ENCODE measurements at regions not wholly inside any gene's neighbourhood (a gene's known extent, or its start where the extent isn't known, plus 50 kb on each side); places are given as distances from the start of the nearest gene placed in this dataset.

- DNase-seq, result no peak
These were observed 109.9 kb upstream of the ID2 start for GRCh38 chr2:8571792-8572499.

GRCh38 chr2:8572712-8573233 is 109.1 kb upstream of the ID2 start:
- H3K4me1 Mint-ChIP-seq (ENCODE audit: low read depth), result peaks cover 14% of the 10 kb centered on the region
- H3K27me3 Mint-ChIP-seq (ENCODE audit: insufficient read depth), result peaks cover 13% of the 10 kb centered on the region
- H3K9me3 Mint-ChIP-seq, result no peaks in the 10 kb centered on the region
- no peak overlapping the region for H3K4me3 Mint-ChIP-seq
- no peak overlapping the region for H3K27ac Mint-ChIP-seq
- TF ChIP-seq, protein P1, sequence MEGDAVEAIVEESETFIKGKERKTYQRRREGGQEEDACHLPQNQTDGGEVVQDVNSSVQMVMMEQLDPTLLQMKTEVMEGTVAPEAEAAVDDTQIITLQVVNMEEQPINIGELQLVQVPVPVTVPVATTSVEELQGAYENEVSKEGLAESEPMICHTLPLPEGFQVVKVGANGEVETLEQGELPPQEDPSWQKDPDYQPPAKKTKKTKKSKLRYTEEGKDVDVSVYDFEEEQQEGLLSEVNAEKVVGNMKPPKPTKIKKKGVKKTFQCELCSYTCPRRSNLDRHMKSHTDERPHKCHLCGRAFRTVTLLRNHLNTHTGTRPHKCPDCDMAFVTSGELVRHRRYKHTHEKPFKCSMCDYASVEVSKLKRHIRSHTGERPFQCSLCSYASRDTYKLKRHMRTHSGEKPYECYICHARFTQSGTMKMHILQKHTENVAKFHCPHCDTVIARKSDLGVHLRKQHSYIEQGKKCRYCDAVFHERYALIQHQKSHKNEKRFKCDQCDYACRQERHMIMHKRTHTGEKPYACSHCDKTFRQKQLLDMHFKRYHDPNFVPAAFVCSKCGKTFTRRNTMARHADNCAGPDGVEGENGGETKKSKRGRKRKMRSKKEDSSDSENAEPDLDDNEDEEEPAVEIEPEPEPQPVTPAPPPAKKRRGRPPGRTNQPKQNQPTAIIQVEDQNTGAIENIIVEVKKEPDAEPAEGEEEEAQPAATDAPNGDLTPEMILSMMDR (IDR thresholded peaks at IDR 0.05), result no peak
- DNase-seq, result no peak
- H3K36me3 Mint-ChIP-seq (ENCODE audit: low read depth), result no peaks in the 10 kb centered on the region

More at GRCh38 chr2:8571792-8572499, 109.9 kb upstream of the ID2 start:
- Mint-ChIP-seq H3K27me3 (ENCODE audit: insufficient read depth) (peaks cover 16% of the 10 kb centered on the region), H3K4me1 (ENCODE audit: low read depth) (peaks cover 14% of the 10 kb centered on the region), H3K27ac (no peak overlapping the region), H3K36me3 (ENCODE audit: low read depth) (no peaks in the 10 kb centered on the region), H3K9me3 (no peaks in the 10 kb centered on the region), H3K4me3 (no peak overlapping the region)
- TF ChIP-seq, protein P1 (IDR thresholded peaks at IDR 0.05), result no peak

GRCh38 chr2:8573234-8573941 is 108.5 kb upstream of the ID2 start:
- peaks cover 13% of the 10 kb centered on the region for H3K27me3 Mint-ChIP-seq (ENCODE audit: insufficient read depth)
- TF ChIP-seq, protein P1 (IDR thresholded peaks at IDR 0.05), result no peak
- DNase-seq, result no peak
- H3K4me1 Mint-ChIP-seq (ENCODE audit: low read depth), result peaks cover 14% of the 10 kb centered on the region
- no peak overlapping the region for H3K27ac Mint-ChIP-seq
- no peaks in the 10 kb centered on the region for H3K36me3 Mint-ChIP-seq (ENCODE audit: low read depth)
- H3K9me3 Mint-ChIP-seq, result no peaks in the 10 kb centered on the region
- no peak overlapping the region for H3K4me3 Mint-ChIP-seq

DNA sequence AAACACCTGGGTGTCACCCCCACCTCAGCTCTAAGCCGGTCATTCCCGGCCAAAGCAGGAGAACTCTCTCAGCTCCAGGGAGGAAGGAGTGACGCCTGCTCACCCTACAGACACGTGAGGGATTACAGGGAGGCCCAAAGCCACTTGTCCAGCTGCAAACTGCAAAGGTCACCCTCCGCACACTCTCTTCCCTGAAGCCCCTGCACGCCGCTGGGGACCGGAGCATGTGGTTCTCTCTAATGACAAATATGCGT is 108.0 kb upstream of the ID2 start:
- Mint-ChIP-seq H3K4me3 (no peak overlapping the region), H3K27ac (no peak overlapping the region), H3K4me1 (ENCODE audit: low read depth) (peaks cover 14% of the 10 kb centered on the region), H3K27me3 (ENCODE audit: insufficient read depth) (peaks cover 16% of the 10 kb centered on the region), H3K36me3 (ENCODE audit: low read depth) (no peaks in the 10 kb centered on the region), H3K9me3 (no peaks in the 10 kb centered on the region)
- TF ChIP-seq, protein P1 (IDR thresholded peaks at IDR 0.05), result no peak
- no peak for DNase-seq

GRCh38 chr2:8574196-8575037 is 107.4 kb upstream of the ID2 start:
- Mint-ChIP-seq H3K27ac (no peak overlapping the region), H3K36me3 (ENCODE audit: low read depth) (no peaks in the 10 kb centered on the region), H3K4me3 (no peak overlapping the region), H3K9me3 (no peaks in the 10 kb centered on the region), H3K4me1 (ENCODE audit: low read depth) (peaks cover 14% of the 10 kb centered on the region), H3K27me3 (ENCODE audit: insufficient read depth) (peaks cover 13% of the 10 kb centered on the region)
- TF ChIP-seq, protein P1 (IDR thresholded peaks at IDR 0.05), result no peak
- DNase-seq, result no peak

All from HFFc6 (cell line).